Stimulated activated CD4-positive, alpha-beta T cell treated with anti-CD3 and anti-CD28 coated beads, Interleukin-4, amount 100 ng/mL, for 24 hours (primary cell): ENCODE measurements at regions not wholly inside any gene's neighbourhood (a gene's known extent, or its start where the extent isn't known, plus 50 kb on each side); places are given as distances from the start of the nearest gene placed in this dataset.

Experiments used
- DNase-seq: peaks from one replicate; pipeline ENCODE4 v3.0.0-alpha.2; 2020

- no peak for DNase-seq
These were observed 129.6 kb upstream of the CNTN6 start for GRCh38 chr3:963255-963654.

DNA sequence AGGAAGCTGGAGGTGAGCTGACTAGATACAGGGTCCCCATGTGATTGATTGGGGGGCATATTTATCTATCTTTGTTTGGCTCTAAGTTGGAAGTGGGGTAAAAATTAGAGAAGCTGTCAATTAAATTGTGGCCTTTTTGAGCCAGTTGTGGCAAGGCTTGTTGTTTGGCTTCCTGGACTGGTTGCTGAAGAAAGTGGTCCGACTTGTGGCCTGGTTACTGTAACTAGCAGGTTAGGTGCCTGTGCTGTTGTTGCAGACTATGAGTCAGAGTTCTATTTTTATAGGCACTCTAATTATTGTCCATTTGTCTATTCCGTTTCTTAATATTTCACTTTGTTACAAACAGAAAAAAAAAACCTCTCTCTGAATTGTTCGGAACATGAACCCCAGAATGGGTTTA, 129.1 kb upstream of the CNTN6 start:
- no peak for DNase-seq

DNA sequence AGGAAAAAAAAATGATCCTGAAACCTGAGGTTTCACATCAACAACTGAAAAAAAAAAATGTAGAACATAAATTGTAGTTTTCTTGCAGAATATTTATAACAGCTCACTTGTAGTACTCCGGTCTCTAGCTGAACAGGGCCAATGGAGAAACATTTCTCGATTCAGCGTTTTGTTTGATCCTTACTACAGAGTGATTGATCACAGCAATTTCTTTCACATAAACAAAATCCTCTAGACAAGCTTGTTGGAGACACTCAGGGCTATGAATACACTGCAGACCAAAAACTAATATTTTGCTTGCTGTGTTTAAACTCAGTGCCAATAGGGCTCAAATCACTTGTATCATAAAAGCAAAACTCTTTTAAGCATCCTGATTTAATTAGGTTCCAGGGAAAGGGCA, 127.0 kb upstream of the CNTN6 start:
- DNase-seq = no peak

GRCh38 chr3:966341-966740, 126.5 kb upstream of the CNTN6 start:
- no peak for DNase-seq

- no peak for DNase-seq
These were observed 119.5 kb upstream of the CNTN6 start for GRCh38 chr3:973340-973739.

DNA sequence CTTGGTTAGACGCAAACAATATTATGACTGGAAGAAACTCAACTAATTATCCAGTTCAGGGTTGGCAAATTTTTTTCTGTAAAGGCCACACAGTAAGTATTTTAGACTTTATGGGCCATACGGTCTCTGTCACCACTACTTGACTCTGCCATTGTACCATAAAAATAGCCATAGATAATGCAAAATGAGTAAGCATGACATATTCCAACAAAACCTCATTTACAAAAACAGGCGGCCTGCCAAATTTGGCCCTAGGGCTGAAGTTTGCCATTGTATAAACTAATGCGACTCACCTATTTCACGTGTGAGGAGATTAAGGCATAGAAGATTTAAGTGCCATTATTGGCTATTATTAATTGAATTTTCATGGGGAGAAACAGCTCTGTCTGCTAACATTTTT, 116.8 kb upstream of the CNTN6 start:
- DNase-seq = no peak

- no peak for DNase-seq
These were observed 111.7 kb upstream of the CNTN6 start for GRCh38 chr3:981156-981555.

- no peak for DNase-seq
These were observed 104.0 kb upstream of the CNTN6 start for GRCh38 chr3:988785-989184.

- DNase-seq = no peak
These were observed 100.0 kb upstream of the CNTN6 start for GRCh38 chr3:992871-993270.

- no peak for DNase-seq
These were observed 90.8 kb upstream of the CNTN6 start for GRCh38 chr3:1002010-1002409.

DNA sequence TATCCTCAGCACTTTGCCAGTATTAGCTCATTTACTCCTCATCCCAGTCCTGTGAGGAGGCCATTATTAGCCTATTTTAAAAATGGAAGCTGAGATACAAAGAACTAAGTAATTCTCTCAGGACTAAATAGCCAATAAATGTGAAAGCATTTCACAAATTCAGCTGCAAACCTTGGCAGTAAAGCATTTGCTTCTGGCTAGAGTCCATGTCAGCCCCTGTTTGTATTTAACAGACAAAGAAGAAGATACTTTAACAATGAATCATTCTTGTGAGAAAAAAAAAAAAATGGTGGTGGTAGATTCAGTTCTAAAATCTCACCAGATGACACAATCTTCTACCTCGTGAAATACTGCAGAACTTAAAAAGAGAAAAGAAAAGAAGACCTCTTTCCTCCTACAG, 85.0 kb upstream of the CNTN6 start:
- DNase-seq = no peak

GRCh38 chr3:1010228-1010627, 82.6 kb upstream of the CNTN6 start:
- no peak for DNase-seq

DNA sequence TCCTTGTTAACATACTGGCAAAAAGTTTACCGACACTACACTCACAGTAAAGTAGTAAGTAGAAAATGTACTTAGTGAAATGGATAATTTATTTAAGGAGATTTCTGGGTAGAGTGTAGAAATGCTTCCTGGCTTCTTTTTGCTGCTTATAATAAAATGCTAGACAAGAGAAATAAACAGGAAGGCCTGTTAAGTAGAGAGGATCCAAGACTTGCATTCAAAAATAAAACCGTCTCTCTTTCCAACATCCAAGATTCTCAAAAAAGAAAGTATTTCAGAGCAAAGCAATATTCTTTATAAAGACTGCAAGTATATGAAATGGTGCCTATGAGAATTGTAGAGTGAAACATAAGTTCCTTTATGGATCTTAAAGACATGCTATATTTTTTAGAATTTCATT, 77.0 kb upstream of the CNTN6 start:
- DNase-seq = no peak

DNA sequence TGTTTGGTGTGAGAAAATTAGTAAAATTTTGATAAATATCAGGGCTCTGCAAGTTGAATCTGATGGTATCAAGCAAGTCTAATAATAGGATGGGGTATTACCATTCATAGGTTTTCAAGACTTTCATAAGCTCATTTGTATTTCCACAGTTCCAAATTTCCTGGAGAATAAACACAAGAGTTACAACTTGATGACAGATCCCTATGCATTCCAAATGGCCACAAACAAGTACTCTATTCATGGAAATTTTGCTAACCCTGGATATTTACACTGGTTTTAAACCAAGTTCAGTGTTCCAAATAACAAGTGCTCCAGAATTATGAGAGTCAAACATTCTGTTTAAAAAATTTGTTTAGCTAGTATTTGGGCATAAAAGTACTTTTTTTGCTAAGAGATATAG, 75.0 kb upstream of the CNTN6 start:
- no peak for DNase-seq

DNA sequence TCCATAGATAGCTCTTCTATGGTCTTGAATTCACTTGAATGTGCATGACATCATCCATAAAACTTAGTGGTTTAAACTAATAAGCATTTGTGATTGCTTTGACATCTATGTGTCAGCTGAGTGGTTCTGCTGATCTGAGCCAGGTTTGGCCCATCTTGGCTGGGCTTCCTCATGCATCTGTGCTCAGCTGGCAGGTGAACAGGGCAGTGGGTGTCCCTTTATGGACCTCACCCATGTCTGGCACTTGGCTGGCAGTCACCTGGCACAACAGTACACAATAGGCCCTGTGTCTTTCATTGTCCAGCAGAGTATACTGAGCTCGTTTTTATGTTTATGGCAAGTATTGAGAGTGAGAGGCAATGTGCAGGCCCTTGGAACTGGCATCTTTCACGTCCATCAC, 73.7 kb upstream of the CNTN6 start:
- DNase-seq = no peak

- no peak for DNase-seq
These were observed 66.4 kb upstream of the CNTN6 start for GRCh38 chr3:1026395-1026794.

DNA sequence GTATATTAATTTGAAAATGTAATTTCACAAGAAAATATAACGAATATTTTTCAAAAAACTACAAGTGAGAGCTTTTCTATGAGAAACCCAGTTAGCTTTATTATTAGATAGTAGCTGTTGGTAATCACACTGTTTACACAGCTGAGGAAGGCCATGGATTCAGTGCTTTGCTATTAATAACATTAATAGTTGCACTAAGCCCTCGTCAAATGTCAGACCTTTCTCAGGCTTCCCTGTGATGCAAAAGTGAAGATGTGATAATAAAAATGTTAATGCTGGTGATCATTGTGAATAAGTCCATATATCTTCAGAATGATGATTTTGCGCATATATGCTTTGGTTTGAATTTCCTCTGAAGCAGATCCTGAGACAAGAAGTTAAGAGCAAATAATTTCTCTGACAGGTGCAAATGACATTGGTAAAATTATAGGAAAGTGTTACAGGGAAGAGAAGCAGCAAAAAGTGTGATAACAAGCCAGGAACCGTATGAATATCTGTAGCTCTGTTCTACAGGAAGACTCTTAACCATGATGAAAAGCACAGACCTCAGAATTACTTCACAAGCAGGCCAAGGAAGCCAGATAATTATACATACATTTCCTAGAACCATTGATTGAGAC, 56.5 kb upstream of the CNTN6 start:
- no peak for DNase-seq

DNA sequence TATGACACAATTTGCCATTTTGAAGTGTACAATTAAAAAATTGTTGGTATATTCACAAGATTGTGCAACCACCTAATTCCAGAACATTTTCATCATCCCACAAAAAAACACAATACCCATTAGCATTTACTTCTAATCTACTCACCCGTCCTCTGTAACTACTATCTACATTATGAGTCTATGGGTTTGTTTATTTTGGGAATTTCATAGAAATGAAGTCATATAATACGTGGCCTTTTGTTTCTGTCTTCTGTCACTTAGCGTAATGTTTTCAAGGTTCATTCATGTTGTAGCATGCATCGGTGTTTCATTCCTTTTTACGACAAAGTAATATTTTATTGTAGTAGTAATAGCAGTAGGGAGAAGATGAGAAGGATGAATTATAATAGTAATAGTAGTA, 55.2 kb upstream of the CNTN6 start:
- DNase-seq = no peak
